HG02870 (cell line): ENCODE measurements at regions not wholly inside any gene's neighbourhood (a gene's known extent, or its start where the extent isn't known, plus 50 kb on each side); places are given as distances from the start of the nearest gene placed in this dataset.

Experiments used
- ATAC-seq: cut with Tn5 transposase; IDR thresholded peaks from one replicate; pipeline ENCODE4 v1.9.1; 2021; ENCODE audit warnings: mild to moderate bottlenecking, moderate library complexity; ENCODE audit not compliant: unreplicated experiment

DNA sequence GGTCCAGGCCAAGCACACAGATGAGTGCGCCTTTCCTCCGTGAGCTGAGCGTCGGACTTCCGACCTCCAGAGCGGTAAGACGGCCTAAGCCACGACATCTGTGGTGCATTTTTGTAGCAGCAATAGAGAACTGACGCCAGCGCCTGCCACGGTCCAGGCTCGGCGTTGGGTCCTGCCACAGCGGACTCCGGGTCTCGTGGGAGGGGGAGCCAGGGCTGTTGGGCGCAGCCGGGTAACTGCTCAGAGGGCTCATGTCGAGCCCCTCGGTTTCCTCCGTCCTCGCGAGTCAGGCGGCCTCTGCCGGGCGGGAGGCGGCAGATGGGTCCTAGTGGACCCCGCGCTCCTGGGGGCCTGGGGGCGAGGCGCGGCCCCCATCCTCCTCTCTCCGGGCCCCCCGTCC is 216.1 kb downstream of the QKI start:
- ATAC-seq = no peak

DNA sequence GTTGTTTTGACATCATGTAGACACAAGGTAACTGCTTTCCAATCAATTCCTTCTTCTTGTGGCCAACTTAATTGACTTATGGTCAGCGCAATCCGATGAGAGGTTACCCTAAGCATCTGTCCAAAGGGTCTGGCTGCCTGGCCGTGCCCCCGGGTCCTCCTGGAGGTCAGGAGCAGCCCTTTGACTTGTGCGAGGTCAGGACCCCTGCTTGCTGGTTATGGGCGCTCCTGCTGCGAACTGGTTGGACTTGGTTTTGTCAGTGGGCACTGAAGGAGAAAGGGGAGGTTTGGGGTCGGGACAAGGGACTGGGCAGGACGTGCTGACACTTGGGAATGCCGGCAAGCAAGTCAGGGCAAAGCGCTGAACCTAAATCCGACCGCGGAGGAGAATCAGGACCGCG is 215.6 kb downstream of the QKI start:
- ATAC-seq = no peak
